IMR-90 (cell line): ENCODE measurements at regions not wholly inside any gene's neighbourhood (a gene's known extent, or its start where the extent isn't known, plus 50 kb on each side); places are given as distances from the start of the nearest gene placed in this dataset.

Experiments
- ATAC-seq: fragments of 200-7000 bp; cut with Tn5 transposase; 2 replicates; pipeline ENCODE4 v1.9.1; 2020; ENCODE audit warnings: low read depth, mild to moderate bottlenecking, moderate library complexity
- BruUV-seq: library from RNA; stranded (reverse); fragments of 400-500 nt; replicated peaks from 2 replicates; lab custom pipeline; 2021; lab: Mats Ljungman, UMichigan
- CTCF ChIA-PET: fragments of 300-600 bp; formaldehyde crosslinking; extraction: SDS; loops from one replicate; lab custom pipeline; 2021; ENCODE audit warnings: antibody characterized with exemption; lab: Yijun Ruan, JAX
- POLR2A ChIA-PET: fragments of 300-600 bp; sonication (Branson Sonifier 250); formaldehyde crosslinking; loops from one replicate; lab custom pipeline; 2022; ENCODE audit warnings: antibody characterized with exemption; ENCODE audit not compliant: unreplicated experiment; lab: Charles Lee
- DNase-seq: peaks from one replicate; pipeline ENCODE4 v3.0.0; 2013
- H2AFZ ChIP-seq: replicated peaks from 2 replicates; pipeline ENCODE3; 2013; ENCODE audit warnings: low read length, mild to moderate bottlenecking; ENCODE audit not compliant: poor library complexity
- H2AK5ac ChIP-seq: 2 replicates; pipeline ENCODE4 v1.6.1; 2013; ENCODE audit warnings: low read depth, low read length, inconsistent platforms
- H2AK9ac ChIP-seq: replicated peaks from 2 replicates; pipeline ENCODE3; 2013; ENCODE audit warnings: mild to moderate bottlenecking, low read depth, low read length, moderate library complexity; ENCODE audit not compliant: poor library complexity
- H2BK120ac ChIP-seq: 2 replicates; pipeline ENCODE4 v1.6.1; 2013; ENCODE audit warnings: low read depth, low read length, inconsistent platforms
- H2BK15ac ChIP-seq: 3 replicates; pipeline ENCODE4 v1.6.1; 2013; ENCODE audit warnings: low read depth, low read length, inconsistent platforms
- H2BK20ac ChIP-seq: 2 replicates; pipeline ENCODE4 v1.6.1; 2013; ENCODE audit warnings: low read depth, mild to moderate bottlenecking, inconsistent platforms, low read length, moderate library complexity
- H2BK5ac ChIP-seq: 2 replicates; pipeline ENCODE4 v1.6.1; 2013; ENCODE audit warnings: mild to moderate bottlenecking, low read depth, low read length, inconsistent platforms; ENCODE audit not compliant: poor library complexity, severe bottlenecking
- H3K14ac ChIP-seq: replicated peaks from 2 replicates; pipeline ENCODE4 v1.6.1; 2013; ENCODE audit warnings: low read depth, low read length, inconsistent platforms
- H3K18ac ChIP-seq: 2 replicates; pipeline ENCODE4 v1.6.1; 2013; ENCODE audit warnings: low read depth, low read length, control low read depth
- H3K23ac ChIP-seq: 2 replicates; pipeline ENCODE4 v1.6.1; 2013; ENCODE audit warnings: low read depth, low read length, inconsistent platforms
- H3K27ac ChIP-seq: 2 replicates; pipeline ENCODE4 v1.5.1; 2013; ENCODE audit warnings: mild to moderate bottlenecking, control low read depth, low read length; ENCODE audit not compliant: insufficient read depth
- H3K27me3 ChIP-seq: 2 replicates; pipeline ENCODE4 v1.6.1; 2013; ENCODE audit warnings: low read length; ENCODE audit not compliant: control insufficient read depth, insufficient read depth
- H3K36me3 ChIP-seq: 2 replicates; pipeline ENCODE4 v1.6.1; 2013; ENCODE audit warnings: low read length, mixed read lengths; ENCODE audit not compliant: control insufficient read depth, insufficient read depth
- H3K4ac ChIP-seq: 2 replicates; pipeline ENCODE4 v1.6.1; 2013; ENCODE audit warnings: low read depth, low read length, inconsistent platforms
- H3K4me1 ChIP-seq: 2 replicates; pipeline ENCODE4 v1.6.1; 2013; ENCODE audit warnings: low read length, mixed read lengths; ENCODE audit not compliant: control insufficient read depth, insufficient read depth
- H3K4me2 ChIP-seq: 2 replicates; pipeline ENCODE4 v1.6.1; 2013; ENCODE audit warnings: low read depth, mild to moderate bottlenecking, control low read depth, low read length, moderate library complexity
- H3K4me3 ChIP-seq: 2 replicates; pipeline ENCODE4 v1.5.1; 2013; ENCODE audit warnings: low read depth, mild to moderate bottlenecking, control low read depth, low read length, moderate library complexity; ENCODE audit not compliant: insufficient read depth
- H3K56ac ChIP-seq: 2 replicates; pipeline ENCODE4 v1.6.1; 2013; ENCODE audit warnings: low read length, inconsistent platforms; ENCODE audit not compliant: insufficient read depth; ENCODE audit errors: extremely low read depth
- H3K79me1 ChIP-seq, 2 experiments: 2 replicates each; pipeline ENCODE4 v1.6.1; 2013; ENCODE audit warnings: low read length in 2 of 2, inconsistent platforms in 1 of 2, low read depth in 1 of 2
- H3K9ac ChIP-seq: 2 replicates; pipeline ENCODE4 v1.6.1; 2013; ENCODE audit warnings: low read depth, low read length, control low read depth
- H3K9me1 ChIP-seq: 2 replicates; pipeline ENCODE4 v1.6.1; 2013; ENCODE audit warnings: low read length, inconsistent platforms; ENCODE audit not compliant: insufficient read depth
- H3K9me3 ChIP-seq: 2 replicates; pipeline ENCODE4 v1.6.1; 2013; ENCODE audit warnings: low read length; ENCODE audit not compliant: control insufficient read depth, insufficient read depth
- H4K20me1 ChIP-seq: 2 replicates; pipeline ENCODE4 v1.6.1; 2013; ENCODE audit warnings: low read length, inconsistent platforms; ENCODE audit not compliant: insufficient read depth
- H4K5ac ChIP-seq: 2 replicates; pipeline ENCODE4 v1.6.1; 2013; ENCODE audit warnings: mild to moderate bottlenecking, low read depth, low read length, control low read depth
- H4K8ac ChIP-seq, 2 experiments: 2 replicates each; pipeline ENCODE4 v1.6.1; 2013; ENCODE audit warnings: low read depth in 2 of 2, low read length in 2 of 2, control low read depth in 1 of 2, inconsistent platforms in 1 of 2
- H4K91ac ChIP-seq: 2 replicates; pipeline ENCODE4 v1.6.1; 2013; ENCODE audit warnings: low read depth, low read length, inconsistent platforms; ENCODE audit not compliant: insufficient read depth
- BHLHE40 ChIP-seq: fragments of 150-350 bp; IDR thresholded peaks from 2 replicates; pipeline ENCODE4 v1.6.1; 2016; ENCODE audit warnings: mild to moderate bottlenecking, low read depth, low read length
- CEBPB ChIP-seq: IDR thresholded peaks from 2 replicates; pipeline ENCODE4 v1.6.1; 2012; ENCODE audit warnings: low read depth, low read length, improper control_type of control experiment
- CHD1 ChIP-seq: IDR thresholded peaks from 2 replicates; pipeline ENCODE4 v1.6.1; 2012; ENCODE audit warnings: low read depth, low read length, improper control_type of control experiment
- CTCF ChIP-seq: conservative IDR thresholded peaks from 2 replicates; pipeline ENCODE4 v1.5.1; 2012; ENCODE audit warnings: mild to moderate bottlenecking, low read depth, low read length, improper control_type of control experiment
- ELK1 ChIP-seq: fragments of 150-350 bp; IDR thresholded peaks from 2 replicates; pipeline ENCODE4 v1.6.1; 2016; ENCODE audit warnings: low read depth, mild to moderate bottlenecking, low read length, moderate library complexity, borderline replicate concordance
- FOS ChIP-seq: fragments of 150-350 bp; IDR thresholded peaks from 2 replicates; pipeline ENCODE4 v1.6.1; 2016; ENCODE audit warnings: low read depth, low read length
- MAFK ChIP-seq: IDR thresholded peaks from 2 replicates; pipeline ENCODE4 v1.6.1; 2012; ENCODE audit warnings: low read depth, low read length, improper control_type of control experiment
- MAZ ChIP-seq: IDR thresholded peaks from 2 replicates; pipeline ENCODE4 v1.6.1; 2012; ENCODE audit warnings: low read depth, mild to moderate bottlenecking, low read length, improper control_type of control experiment, moderate library complexity, borderline replicate concordance
- MXI1 ChIP-seq: IDR thresholded peaks from 2 replicates; pipeline ENCODE4 v1.6.1; 2012; ENCODE audit warnings: low read depth, mild to moderate bottlenecking, low read length, moderate library complexity, borderline replicate concordance
- NFE2L2 ChIP-seq: fragments of 150-350 bp; IDR thresholded peaks from 2 replicates; pipeline ENCODE4 v1.6.1; 2016; ENCODE audit warnings: low read depth, mild to moderate bottlenecking, low read length
- POLR2A ChIP-seq: IDR thresholded peaks from 2 replicates; pipeline ENCODE4 v1.6.1; 2012; ENCODE audit warnings: mild to moderate bottlenecking, low read depth, low read length
- RAD21 ChIP-seq: IDR thresholded peaks from 2 replicates; pipeline ENCODE4 v1.6.1; 2012; ENCODE audit warnings: low read length, improper control_type of control experiment
- RCOR1 ChIP-seq: IDR thresholded peaks from 2 replicates; pipeline ENCODE4 v1.6.1; 2012; ENCODE audit warnings: mild to moderate bottlenecking, low read length, improper control_type of control experiment; ENCODE audit not compliant: insufficient replicate concordance
- RFX5 ChIP-seq: IDR thresholded peaks from 2 replicates; pipeline ENCODE4 v1.8.0; 2012; ENCODE audit warnings: low read depth, mild to moderate bottlenecking, low read length, moderate library complexity
- SMC3 ChIP-seq: fragments of 150-350 bp; IDR thresholded peaks from 2 replicates; pipeline ENCODE4 v1.6.1; 2016; ENCODE audit warnings: low read depth, mild to moderate bottlenecking, antibody characterized with exemption, low read length, moderate library complexity
- USF2 ChIP-seq: fragments of 150-350 bp; IDR thresholded peaks from 2 replicates; pipeline ENCODE4 v1.6.1; 2017; ENCODE audit warnings: mild to moderate bottlenecking, antibody characterized with exemption, low read length, low read depth
- WGBS, 2 experiments: methylation state at CpG; one replicate each; pipeline versions ENCODE4 v1.1.5 to v1.1.7; 2013; ENCODE audit warnings: missing lambda C conversion rate in 2 of 2; ENCODE audit not compliant: insufficient read length in 1 of 2; ENCODE audit errors: extremely low coverage in 2 of 2; 5-methylcytosine and 5-hydroxymethylcytosine counted together
- dilution Hi-C: fragments of 300-500 bp; cut with HindIII; formaldehyde crosslinking; loops from one replicate; pipeline ENCODE4 v1.14.3; 2018; ENCODE audit warnings: low sequenced_read_pairs; ENCODE audit not compliant: unreplicated experiment
- in situ Hi-C: fragments of 300-500 bp; cut with MboI; formaldehyde crosslinking; loops from 3 replicates; pipeline ENCODE4 v1.14.3; 2019; ENCODE audit warnings: low sequenced_read_pairs, inconsistent platforms, mixed read lengths
- intact Hi-C: fragments of 100-400 bp; cut with micrococcal nuclease; formaldehyde crosslinking; loops from 2 replicates; pipeline ENCODE4 v1.10.0; 2022

- 90% methylated on average over 2 of the region's 7 CpGs; no CpG with 5 or more reads in 1 of the 2 experiments for WGBS, 2 experiments
- no peak overlapping the region for H3K4me3 ChIP-seq
- dilution Hi-C loops = no loop called here
- no peak overlapping the region for H3K27ac ChIP-seq
- DNase-seq (no peak), ATAC-seq (no peak)
- H2BK20ac ChIP-seq = no peak overlapping the region
- intact Hi-C loops = no loop called here
- no peak overlapping the region for H4K8ac ChIP-seq
- POLR2A ChIA-PET = no interaction called here
- H2BK120ac ChIP-seq = no peak overlapping the region
- peaks cover 17% of the 10 kb centered on the region for H3K9me3 ChIP-seq
- H3K9me1 ChIP-seq = peaks cover 3% of the 10 kb centered on the region; the same call in 1 of the 2 replicates
- no peak overlapping the region for H3K9ac ChIP-seq
- H3K23ac ChIP-seq = no peak overlapping the region
- peaks cover 2% of the 10 kb centered on the region for H3K4me1 ChIP-seq
- no peak overlapping the region for H3K18ac ChIP-seq
- H4K20me1 ChIP-seq = no peaks in the 10 kb centered on the region
- BruUV-seq = no TSS peak
- H3K14ac ChIP-seq = no peak overlapping the region
- H3K79me1 ChIP-seq = no peaks in the 10 kb centered on the region
- no peak overlapping the region for H2AK9ac ChIP-seq
- H3K36me3 ChIP-seq = no peaks in the 10 kb centered on the region
- no peak overlapping the region for H2AFZ ChIP-seq
- in situ Hi-C loops = no loop called here
- H3K27me3 ChIP-seq = no peaks in the 10 kb centered on the region
- H3K56ac ChIP-seq = no peak overlapping the region
- no peak for TF ChIP-seq POLR2A
- TF ChIP-seq RAD21 = no peak
- no peak for TF ChIP-seq RCOR1
- TF ChIP-seq FOS = no peak
- TF ChIP-seq CEBPB = no peak
- TF ChIP-seq USF2 = no peak
- no peak for TF ChIP-seq SMC3
- no peak for TF ChIP-seq MAZ
- TF ChIP-seq BHLHE40 = no peak
- no peak for TF ChIP-seq CTCF
- TF ChIP-seq RFX5 = no peak
- TF ChIP-seq MXI1 = no peak
- no peak for TF ChIP-seq ELK1
- TF ChIP-seq MAFK = no peak
- TF ChIP-seq NFE2L2 = no peak
- no peak for TF ChIP-seq CHD1
- no peak overlapping the region for H4K5ac ChIP-seq
- CTCF ChIA-PET = no interaction called here
- H3K4ac ChIP-seq = no peak overlapping the region
- H4K91ac ChIP-seq = no peak overlapping the region
- H2BK15ac ChIP-seq = no peak overlapping the region
- no peak overlapping the region for H2BK5ac ChIP-seq
- H3K4me2 ChIP-seq = no peak overlapping the region
- H2AK5ac ChIP-seq = no peak overlapping the region
Measured at GRCh38 chr6:4470698-4471210, 305.4 kb upstream of the CDYL start.
